GM18498 (cell line): ENCODE measurements at regions not wholly inside any gene's neighbourhood (a gene's known extent, or its start where the extent isn't known, plus 50 kb on each side); places are given as distances from the start of the nearest gene placed in this dataset.

Experiments
- ATAC-seq: cut with Tn5 transposase; IDR thresholded peaks from one replicate; pipeline ENCODE4 v1.9.1; 2021; ENCODE audit warnings: mild to moderate bottlenecking, moderate library complexity; ENCODE audit not compliant: unreplicated experiment

DNA sequence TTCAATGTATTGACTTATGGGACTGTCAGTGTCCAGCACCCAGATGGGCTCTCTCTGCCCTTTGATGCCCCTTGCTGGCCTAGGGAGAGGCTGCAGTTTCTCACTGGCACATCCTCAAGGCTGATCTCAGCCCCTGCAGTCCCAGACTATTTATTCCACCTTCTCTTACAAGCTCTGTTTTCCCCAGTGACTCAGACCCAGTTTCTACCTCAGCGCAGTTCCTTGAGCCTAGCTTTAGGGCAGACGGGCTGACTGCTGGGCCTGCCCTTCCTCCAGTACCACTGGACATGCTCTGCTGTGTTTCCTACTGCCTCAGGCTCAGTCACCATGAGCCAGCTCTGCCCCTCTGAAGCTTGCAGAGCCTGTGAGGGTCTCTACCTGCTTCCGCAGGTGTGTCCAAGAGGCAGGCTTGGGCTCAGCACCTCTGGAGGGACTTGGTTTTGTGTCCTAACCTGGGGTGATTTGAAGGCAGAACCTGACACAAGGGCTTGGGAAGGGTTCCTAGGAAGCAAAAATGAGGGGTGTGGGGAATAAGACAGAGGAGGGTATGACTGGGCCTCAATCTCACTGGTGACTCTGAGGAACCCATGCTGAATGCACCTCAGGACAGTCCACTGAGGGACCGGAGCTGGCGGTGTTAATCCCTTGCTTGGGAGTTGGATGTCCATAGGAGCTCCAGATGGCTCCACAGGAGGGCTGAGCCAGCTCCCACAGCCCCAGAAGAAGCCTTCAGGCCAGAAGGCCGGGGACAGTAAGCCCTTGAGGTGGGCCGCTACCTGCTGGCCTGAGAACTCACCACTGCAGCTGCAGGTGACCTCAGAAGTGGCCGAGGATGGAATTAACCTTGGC, 689.9 kb downstream of the MATN1 start:
- ATAC-seq: no peak

DNA sequence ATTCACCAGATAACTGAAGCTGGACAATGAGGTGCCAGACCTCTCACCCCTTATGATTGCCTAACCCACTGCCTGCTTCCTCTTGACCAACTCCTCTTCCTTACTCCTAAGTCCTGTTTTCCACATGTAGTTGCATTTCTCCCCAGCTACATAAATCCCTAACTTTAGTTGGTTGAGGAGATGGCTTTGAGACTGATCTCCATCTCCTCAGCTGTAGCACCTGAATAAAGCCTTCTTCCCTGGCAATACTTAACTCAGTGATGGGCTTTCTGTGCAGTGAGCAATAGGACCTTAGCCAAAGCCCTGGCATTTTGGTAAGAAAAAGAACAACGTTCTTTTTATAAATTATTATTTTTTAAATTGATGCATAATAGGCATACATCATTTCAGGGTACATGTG, 691.1 kb downstream of the MATN1 start:
- ATAC-seq: no peak

DNA sequence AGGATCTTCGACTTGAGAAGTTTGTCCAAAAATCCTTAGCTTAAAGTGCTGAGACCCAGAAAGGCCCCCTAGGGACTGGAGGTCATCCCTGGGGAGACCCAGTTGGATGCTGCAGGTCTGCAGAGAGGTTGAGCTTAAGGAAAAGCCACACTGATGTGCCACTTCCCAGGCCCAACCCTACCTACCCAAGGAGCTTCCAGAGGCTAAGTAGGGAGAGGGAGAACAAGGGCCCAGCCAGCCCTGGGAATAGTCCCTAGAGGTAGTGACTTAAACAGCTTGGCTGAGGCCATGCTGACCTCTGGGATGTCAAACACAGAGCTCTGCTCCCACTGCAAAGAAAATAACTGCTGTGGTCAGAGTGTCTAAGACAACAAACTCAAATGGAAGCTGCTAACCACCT, 693.7 kb downstream of the MATN1 start:
- no peak for ATAC-seq

DNA sequence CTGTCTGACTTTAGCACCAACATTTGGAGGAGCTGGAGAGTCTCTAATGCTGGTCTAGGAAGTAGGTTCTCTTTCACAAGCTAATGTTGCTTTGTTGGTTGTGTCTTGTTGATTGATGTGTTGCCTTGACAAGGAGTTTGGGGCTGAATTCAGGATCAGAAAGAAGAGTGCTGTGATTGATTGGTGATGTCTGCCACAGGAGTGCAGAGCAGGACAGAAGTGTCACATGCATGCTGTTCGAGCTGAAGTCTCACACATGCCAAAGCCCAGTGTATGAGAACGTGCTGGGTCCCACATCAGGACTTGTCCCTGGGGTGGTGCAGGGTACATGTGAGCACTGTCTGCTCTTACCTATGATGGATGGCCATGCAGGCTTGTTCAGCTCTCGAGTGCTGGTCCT, 694.4 kb downstream of the MATN1 start:
- ATAC-seq: no peak

DNA sequence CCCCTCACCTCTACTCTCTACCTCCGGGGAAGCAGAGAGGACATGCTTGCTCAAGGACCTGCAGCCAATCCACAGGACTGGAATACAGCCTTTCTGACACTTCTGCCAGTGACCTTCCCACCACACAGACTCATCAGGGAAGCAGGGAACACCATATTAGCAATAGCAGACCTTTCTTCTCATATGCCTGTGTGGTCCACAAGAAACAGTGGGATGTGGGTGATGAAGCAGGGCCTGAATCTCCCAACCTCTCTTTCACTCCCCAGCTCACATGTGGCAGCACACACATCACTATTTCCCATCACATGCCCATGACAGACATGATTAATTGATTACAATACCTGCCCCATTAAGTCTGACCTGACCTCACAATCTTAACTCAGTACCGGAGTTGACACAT, 695.1 kb downstream of the MATN1 start:
- no peak for ATAC-seq

DNA sequence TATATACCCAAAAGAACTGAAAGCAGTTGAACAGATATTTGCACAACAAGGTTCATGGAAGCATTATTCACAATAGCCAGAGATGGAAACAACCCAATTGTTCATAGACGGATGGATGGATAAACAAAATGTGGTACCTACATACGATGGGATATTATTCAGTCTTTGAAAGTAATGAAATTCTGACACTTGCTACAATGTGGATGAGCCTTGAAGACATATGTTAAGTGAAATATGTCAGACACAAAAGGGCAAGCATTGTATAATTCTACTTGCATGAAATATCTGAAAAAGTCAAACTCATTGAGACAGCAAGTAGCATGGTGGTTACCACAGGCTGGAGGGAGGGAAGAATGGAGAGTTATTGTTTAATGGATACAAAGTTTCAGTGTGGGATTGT, 696.1 kb downstream of the MATN1 start:
- ATAC-seq: no peak

DNA sequence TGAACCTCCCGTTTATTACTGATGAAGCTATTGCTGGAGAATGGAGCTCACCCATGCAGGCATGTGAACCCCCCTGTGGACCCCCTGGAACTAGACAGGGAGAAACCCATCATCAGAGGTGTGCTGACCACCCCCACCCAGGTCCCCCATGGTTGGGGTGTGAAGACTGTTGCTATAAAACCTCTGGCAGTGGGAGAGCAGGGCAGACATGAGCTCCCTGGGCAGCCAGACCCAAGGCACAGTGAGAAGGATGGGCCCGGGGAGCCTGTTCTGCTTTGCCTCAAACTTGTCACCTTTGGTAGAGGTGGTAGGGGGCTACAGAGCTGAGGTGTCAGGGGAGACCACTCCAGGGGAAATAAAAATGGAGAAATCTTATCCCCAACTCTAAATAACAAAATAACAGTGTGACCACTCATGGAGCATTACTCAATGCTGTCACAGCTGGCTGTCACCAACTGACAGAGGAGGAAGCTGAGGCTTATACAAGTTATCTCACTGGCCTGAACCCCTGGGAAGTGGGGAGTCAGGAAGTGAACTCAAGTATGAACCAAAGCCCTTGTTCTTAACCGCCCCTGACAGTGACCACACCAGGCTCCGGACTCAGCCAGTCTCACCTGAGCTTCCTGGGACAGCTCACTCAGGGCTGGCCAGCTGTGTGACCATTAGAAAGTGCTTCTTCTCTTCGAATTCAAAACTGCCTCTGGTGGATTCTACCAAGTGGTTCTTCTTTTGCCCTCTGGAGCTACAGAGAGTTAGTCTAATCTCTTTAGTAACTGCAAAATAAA, 698.8 kb downstream of the MATN1 start:
- ATAC-seq: no peak

DNA sequence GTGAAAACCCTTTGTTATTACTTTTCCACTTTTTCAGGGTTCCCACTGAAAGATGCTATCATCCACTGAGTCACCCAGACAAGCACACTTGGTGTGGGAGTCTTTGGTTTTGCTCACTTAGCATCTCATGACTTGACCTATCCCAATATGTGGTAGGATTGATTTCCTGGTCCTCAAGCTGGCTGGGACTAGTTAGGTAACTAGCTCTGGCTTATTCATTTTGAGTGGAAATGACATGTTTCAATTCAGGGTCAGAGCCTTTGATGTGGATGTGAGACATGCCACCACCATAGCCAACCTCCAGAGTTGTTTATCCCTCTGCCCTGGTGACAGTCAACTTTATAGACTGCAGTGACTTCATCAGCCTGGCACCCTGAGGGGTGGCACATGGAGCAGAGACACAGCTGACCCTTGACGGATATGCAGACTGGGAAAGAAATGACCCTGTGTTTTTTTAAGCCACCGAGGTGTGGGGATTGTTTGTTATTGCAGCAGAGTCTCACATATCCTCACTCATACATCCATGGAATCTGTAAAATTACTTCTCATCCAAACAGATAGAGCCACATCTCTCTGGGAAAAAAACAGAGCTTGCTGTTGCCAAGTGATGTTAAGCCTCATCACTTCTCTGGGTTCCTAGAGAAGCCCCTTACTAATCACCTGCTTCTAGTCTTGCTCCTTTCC, 699.9 kb downstream of the MATN1 start:
- ATAC-seq: no peak

DNA sequence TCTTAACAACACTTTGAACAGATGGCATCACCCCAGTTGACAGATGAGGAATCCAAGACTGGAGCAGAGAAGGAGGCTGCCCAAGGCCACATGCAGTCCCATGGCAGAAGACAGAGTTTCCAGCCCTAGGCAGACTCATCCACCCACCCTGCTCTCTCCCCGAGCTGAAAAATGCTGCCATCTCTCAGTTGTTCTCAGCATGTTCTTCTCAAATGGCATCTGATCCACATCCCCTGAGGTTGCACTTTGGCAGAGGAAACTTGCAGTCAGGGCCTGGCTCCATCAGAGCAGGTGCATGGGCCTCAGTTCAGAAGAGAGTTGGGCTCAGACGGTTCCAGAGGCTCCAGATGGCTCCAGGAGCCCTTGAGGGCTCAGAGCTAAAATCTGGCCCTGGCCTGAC, 709.4 kb downstream of the MATN1 start:
- ATAC-seq: no peak

DNA sequence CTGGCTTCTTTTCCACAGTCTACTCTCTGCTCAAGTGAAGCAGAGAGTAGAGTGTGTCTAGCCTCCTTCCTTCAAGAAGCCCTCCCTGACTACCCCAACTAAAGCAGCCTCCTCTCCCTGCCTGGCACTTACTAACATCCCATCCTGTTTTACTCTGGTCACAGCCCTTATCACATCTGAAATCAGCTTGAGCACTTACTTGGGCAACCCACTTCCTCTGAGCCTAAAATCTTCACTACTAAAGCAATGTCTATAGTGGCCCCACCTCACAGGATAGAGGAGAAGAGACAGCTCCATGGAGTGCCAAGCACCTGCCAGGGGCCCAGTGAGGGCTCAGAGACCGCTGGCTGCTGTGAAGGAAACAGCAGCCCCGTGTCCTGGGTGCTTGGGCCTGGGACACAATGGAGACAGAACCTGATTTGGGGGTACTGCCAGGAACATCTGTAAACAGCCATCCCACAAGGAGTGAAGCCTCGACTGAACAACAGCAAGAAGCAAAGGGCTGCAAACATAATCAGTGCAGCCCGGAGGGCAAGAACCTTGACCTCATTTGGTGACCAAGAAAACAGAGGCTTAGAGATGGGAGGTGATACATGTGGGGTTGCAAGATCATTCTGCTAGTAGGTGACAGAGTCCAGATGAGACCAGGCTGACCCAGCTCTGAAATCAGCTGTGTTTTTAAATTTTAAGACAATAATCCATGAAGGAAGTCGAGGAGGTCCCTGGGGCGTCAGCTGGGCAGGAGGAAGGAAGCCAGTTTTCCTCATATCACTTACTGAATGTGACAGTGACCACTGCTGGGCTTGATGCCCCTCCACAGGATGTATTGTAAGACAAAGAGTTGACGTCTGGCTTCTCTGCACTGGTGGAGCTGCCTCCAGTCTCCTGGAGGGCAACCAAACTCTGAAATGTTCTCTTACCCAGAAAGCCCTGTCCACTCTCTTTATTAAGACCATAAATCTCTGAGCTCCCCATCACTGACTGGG, 710.6 kb downstream of the MATN1 start:
- no peak for ATAC-seq

DNA sequence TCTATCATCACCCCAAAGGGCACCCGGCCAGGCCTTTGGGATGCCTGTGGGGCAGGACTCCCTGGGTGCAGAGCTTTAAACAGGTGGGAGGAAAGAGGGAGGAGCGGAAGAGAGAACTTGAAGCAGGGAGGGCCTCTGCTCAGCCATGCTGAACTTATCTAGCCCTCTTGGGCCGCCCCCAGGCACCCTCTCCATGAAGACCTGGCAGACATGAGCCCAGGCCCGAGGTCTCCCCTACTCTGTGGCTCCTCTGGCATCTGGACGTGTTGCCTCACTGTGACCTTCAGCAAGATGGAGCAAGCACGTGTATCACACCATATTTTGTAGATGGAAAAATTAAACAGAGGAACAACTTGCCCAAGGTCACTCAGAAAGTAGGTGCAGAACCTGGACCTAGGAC, 711.4 kb downstream of the MATN1 start:
- no peak for ATAC-seq

DNA sequence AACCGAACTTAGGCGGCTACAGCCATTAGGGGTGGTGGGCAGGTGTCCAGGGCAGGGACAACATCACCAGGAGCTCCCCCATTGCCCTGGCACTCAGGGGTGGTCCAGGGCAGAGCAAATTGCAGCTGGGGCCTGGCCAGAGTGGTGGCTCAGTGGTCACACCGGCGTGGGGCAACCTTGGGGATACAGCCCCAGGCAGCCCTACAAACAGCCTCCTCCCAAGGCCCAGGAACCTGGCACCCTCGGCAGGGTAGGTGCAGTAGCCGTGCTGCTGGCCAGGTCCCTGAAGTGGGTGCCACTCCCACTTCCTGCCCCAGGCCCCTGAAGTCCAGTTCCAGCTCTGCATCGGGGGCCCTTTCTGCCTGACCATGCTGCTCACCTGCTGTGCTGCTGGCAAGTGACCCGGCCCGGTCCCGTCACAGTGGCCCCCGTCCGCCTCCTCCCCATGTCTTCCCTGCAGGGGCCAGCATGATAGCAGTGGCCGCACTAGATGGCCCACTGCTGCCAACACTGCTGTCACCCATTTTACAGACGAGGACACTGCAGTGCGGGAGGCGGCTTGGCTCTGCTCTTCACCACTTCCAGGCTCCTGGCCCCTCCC, 712.8 kb downstream of the MATN1 start:
- ATAC-seq: no peak

DNA sequence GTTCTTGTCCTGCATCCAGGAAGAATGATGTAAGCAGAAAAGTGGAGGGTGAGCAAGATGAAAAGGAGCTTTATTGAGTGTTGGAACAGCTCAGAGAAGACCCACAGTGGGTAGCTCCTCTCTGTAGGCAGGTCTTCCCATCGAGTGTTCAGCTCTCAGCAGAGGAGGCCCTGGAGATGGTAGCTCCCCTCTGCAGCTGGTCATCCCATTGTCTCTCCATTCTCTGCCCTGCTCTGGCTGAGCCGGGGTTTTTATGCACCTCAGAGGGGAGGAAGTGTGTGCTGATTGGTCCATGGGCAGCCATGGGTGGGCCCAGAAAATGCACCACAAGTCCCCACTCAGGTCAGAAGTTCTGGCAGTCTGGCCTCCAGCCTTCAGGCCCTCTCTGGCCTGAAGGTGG, 713.7 kb downstream of the MATN1 start:
- no peak for ATAC-seq

DNA sequence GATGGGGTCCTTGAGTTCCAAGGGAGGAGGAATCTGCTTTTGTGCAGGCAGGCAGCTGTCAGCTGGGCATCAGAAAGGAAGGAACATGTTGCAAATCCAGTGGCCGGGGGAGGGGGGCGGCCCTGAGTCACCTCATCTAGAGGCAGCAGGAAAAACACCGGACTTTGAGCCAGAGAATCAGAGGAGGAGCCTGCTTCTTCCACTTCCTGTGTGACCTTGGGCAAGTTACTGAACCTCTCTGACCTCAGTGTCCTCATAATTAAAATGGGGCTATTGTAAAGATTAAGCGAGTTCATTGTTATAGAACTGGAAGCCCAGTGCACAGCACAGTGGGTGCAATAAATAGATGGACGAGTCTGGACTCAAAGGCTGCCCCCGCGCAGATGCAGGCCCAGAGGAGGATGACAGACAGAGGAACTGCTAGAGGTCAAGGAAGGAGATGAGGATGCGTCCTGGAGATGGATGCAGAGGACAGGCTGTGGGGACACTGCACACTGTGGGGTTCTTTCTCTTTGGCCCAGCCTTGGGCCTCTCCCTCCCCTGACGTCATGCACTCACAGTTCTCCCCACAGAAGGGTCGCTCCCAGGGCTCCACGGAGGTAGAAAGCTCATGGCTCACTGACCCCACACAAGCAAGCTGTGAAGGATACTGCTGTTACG, 714.3 kb downstream of the MATN1 start:
- ATAC-seq: no peak

DNA sequence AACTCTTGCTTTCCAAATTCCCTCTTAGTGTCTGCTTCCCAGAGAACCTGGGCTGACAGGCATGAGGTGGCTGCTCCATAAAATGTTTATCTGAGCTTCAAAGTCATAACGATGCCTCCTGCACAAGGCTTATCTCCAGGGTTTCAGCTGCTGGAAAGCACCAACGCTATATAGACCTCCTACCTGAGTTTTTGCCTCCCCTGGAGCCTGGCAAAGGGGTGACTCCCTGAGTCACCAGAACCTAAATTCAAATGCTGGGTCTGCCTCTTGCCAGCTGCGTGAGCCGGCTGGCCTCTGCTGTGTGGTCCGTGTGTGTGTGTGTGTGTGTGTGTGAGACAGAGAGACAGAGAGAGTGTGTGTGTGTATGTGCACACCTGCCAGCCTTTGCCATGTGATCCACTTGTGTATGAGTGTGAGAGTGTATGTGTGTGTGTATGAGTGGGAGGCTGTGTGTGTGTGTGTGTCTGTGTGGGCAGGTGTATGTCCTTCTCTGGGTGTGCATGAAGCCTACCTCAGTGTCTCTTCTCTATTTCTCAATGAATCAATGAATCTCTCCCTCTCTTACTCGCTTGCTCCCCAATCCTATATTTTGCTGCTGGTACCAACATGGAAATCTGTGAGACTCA, 714.9 kb downstream of the MATN1 start:
- ATAC-seq: no peak

DNA sequence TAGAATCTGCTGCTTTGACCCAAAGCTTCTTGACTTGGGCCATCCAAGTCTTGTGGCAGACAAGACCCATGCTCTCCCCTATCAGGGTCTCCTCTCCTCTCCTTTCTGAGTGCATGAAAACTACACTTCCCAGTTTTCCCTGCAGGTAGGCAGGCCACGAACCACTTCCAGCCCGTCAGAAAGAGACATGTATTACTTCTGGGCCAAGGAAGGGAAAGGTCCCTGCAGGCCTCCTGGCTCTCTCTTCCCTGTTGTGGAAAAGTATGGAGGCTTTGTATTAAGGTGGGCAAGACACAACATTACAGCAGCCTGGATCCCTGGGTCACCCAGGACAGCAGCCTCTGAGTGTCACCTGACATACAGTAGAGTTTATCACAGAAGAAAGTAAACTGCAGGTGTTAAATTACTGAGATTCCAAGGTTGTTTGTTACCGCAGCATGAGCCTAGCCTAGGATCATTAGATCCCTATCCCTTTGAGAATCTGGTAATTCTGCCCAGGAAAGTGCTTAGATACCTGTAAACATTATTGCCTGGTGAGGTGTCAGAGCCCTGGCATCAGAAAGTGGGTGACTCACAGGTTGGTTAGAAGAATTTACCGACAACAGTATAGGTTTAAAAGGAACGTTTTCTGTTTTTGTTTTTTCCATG, 717.3 kb downstream of the MATN1 start:
- ATAC-seq: no peak

DNA sequence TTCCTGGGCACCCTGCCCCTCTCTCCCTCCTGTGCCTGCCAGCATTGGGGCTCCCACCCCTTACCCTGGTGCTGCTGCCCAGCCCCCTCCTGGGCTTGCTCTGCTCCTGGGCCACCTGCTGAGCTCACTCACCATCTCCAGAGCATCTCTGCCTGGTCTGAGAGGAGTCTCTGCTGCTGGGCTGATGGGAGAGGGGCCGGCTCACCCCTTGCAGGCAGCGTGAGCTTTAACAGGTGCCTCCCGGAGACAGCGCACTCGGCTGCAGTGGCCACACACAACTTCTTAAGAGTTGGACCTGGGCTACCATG, 721.7 kb downstream of the MATN1 start:
- no peak for ATAC-seq

DNA sequence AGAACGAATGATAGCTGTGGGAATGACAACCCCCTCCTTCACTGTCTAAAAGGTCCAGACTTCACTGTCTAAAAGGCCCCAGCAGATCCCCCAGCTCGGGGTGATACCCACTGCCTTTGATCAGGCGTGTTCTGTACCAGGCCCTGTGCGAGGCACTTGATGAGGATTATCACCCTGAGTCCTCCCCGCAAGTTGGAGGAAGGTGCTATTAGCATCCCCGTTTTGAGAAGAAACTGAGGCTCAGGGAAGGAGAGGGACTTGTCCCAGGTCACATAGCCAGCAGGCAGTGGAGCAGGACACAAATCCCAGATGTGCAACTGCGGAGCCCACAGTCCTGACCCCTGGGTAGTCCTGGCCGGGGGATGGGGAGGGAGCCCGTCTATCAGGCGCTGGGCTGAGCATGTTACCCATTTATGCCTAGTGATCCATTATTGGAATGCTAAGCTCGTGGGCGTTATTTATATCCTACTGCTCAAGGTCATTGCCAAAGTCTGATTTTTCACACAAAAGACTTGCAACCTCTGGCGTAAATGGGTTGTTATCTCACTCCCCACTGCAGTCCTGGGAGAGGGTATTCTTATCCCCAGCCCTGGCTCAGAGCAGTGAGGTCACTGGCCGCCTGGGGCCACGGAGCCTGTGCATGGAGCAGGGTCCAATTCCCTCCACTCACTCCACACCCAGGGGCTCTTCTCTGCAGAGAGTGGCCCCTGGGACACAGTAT, 722.2 kb downstream of the MATN1 start:
- ATAC-seq: no peak
